ENCODE measurements at regions not wholly inside any gene's neighbourhood (a gene's known extent, or its start where the extent isn't known, plus 50 kb on each side); places are given as distances from the start of the nearest gene placed in this dataset.

DNA sequence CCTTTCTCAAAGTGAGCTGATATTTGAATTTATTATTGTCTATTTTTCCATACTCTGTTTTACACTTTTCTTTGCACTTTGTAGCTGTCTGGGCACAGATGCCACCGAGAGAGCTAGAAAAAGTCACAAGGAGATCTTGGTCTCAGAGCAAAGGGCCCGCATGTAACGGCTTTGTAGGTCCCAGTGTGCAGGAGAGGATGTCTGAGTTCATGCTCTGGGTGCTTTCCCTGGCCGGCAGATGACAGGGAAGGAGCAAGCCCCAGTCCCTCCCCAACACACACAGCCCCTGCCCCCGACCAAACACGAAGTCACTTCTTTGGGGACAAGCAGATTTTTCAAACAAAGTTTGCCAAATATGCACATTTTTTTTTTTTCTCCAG lies 55.8 kb downstream of the SMIM38 start:
- TF ChIP-seq, protein P1, sequence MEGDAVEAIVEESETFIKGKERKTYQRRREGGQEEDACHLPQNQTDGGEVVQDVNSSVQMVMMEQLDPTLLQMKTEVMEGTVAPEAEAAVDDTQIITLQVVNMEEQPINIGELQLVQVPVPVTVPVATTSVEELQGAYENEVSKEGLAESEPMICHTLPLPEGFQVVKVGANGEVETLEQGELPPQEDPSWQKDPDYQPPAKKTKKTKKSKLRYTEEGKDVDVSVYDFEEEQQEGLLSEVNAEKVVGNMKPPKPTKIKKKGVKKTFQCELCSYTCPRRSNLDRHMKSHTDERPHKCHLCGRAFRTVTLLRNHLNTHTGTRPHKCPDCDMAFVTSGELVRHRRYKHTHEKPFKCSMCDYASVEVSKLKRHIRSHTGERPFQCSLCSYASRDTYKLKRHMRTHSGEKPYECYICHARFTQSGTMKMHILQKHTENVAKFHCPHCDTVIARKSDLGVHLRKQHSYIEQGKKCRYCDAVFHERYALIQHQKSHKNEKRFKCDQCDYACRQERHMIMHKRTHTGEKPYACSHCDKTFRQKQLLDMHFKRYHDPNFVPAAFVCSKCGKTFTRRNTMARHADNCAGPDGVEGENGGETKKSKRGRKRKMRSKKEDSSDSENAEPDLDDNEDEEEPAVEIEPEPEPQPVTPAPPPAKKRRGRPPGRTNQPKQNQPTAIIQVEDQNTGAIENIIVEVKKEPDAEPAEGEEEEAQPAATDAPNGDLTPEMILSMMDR (IDR thresholded peaks at IDR 0.05; ENCODE audit: low read depth, low read length, missing input control), result no peak
- TF ChIP-seq, protein P2, sequence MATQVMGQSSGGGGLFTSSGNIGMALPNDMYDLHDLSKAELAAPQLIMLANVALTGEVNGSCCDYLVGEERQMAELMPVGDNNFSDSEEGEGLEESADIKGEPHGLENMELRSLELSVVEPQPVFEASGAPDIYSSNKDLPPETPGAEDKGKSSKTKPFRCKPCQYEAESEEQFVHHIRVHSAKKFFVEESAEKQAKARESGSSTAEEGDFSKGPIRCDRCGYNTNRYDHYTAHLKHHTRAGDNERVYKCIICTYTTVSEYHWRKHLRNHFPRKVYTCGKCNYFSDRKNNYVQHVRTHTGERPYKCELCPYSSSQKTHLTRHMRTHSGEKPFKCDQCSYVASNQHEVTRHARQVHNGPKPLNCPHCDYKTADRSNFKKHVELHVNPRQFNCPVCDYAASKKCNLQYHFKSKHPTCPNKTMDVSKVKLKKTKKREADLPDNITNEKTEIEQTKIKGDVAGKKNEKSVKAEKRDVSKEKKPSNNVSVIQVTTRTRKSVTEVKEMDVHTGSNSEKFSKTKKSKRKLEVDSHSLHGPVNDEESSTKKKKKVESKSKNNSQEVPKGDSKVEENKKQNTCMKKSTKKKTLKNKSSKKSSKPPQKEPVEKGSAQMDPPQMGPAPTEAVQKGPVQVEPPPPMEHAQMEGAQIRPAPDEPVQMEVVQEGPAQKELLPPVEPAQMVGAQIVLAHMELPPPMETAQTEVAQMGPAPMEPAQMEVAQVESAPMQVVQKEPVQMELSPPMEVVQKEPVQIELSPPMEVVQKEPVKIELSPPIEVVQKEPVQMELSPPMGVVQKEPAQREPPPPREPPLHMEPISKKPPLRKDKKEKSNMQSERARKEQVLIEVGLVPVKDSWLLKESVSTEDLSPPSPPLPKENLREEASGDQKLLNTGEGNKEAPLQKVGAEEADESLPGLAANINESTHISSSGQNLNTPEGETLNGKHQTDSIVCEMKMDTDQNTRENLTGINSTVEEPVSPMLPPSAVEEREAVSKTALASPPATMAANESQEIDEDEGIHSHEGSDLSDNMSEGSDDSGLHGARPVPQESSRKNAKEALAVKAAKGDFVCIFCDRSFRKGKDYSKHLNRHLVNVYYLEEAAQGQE (IDR thresholded peaks at IDR 0.05), result no peak
- TF ChIP-seq SP1 (IDR thresholded peaks at IDR 0.05), result no peak
- no peak for TF ChIP-seq FOXA1 (IDR thresholded peaks at IDR 0.05)
- no peak for TF ChIP-seq JUND (IDR thresholded peaks at IDR 0.05)
- TF ChIP-seq, protein P3, sequence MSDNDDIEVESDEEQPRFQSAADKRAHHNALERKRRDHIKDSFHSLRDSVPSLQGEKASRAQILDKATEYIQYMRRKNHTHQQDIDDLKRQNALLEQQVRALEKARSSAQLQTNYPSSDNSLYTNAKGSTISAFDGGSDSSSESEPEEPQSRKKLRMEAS (IDR thresholded peaks at IDR 0.05), result no peak
- TF ChIP-seq TAF1 (conservative IDR thresholded peaks at IDR 0.05), result no peak
- TF ChIP-seq RAD21 (IDR thresholded peaks at IDR 0.05), result no peak
